ENCODE measurements at regions not wholly inside any gene's neighbourhood (a gene's known extent, or its start where the extent isn't known, plus 50 kb on each side); places are given as distances from the start of the nearest gene placed in this dataset.
"Not testable (repeated sequence)": the region's sequence is repeated elsewhere in the genome, so short reads cannot be mapped to it uniquely, and the experiment has no call there.

- CTCF ChIA-PET: no interaction called here
- POLR2A ChIA-PET: no interaction called here
Observed at GRCh38 chr9:7636309-7636708, 163.3 kb downstream of the DMAC1 start.

DNA sequence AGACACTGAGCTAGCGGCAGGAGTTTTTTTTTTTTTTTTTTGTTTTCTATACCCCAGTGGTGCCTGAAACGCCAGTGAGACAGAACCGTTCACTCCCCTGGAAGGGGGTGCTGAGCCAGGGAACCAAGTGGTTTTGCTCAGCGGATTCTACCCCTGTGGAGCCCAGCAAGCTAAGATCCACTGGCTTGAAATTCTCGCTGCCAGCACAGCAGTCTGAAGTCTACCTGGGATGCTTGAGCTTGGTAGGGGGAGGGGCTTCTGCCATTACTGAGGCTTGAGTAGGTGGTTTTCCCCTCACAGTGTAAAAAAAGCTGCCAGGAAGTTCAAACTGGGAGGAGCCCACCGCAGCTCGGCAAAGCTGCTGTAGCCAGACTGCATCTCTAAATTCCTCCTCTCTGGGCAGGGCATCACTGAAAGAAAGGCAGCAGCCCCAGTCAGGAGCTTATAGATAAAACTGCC, 173.0 kb downstream of the DMAC1 start:
- CTCF ChIA-PET, POLR2A ChIA-PET: not testable (repeated sequence)

GRCh38 chr9:7622481-7622880, 177.1 kb downstream of the DMAC1 start:
- CTCF ChIA-PET: no interaction called here

GRCh38 chr9:7615344-7615743, 184.2 kb downstream of the DMAC1 start:
- ChIA-PET POLR2A (no interaction called here), CTCF (no interaction called here)

More at GRCh38 chr9:7622481-7622880, 177.1 kb downstream of the DMAC1 start:
- POLR2A ChIA-PET: no interaction called here

- POLR2A ChIA-PET: no interaction called here
- CTCF ChIA-PET: no interaction called here
Observed at GRCh38 chr9:7613931-7614330, 185.6 kb downstream of the DMAC1 start.

DNA sequence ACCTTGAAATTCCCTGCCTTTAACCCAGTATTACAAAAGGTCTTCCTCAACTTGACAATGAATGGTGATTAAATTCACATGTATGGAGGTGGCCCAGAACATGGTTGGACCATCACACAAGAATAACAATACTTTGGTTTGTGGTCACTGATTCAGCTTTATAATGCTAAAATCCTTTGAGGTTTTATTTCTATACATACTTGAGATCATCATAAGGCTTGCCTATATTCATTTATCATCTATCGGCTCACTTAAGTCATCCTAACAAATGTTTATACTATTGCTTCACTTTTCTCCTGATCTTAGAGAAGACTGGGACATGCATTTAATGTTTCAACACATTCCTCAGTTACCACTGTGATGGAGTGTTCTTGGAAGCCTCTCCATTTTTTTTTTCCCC, 191.3 kb downstream of the DMAC1 start:
- CTCF ChIA-PET: no interaction called here
- POLR2A ChIA-PET: no interaction called here

DNA sequence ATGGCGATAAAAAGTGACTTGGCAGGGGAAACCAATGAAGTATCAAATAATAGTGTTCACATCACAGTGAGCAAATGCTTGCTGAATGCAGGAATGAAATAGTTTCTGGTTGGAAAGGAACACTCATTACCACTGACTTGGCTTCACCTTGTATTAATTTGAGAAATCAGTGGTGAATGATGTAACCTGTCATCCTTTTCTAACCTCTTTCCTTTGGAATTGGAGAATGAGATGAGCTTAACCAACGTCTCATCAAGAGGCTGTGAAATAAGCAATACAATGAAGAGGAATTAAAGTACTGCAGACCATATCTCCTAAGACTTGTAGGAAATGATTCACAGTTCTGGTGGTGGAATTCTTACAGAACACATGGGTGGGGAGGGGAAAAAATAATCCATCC, 192.2 kb downstream of the DMAC1 start:
- ChIA-PET POLR2A (no interaction called here), CTCF (no interaction called here)

GRCh38 chr9:7606591-7606990, 193.0 kb downstream of the DMAC1 start:
- CTCF ChIA-PET: no interaction called here
- POLR2A ChIA-PET: no interaction called here

GRCh38 chr9:7601739-7602138, 197.8 kb downstream of the DMAC1 start:
- CTCF ChIA-PET: no interaction called here
- POLR2A ChIA-PET: no interaction called here

- ChIA-PET CTCF (no interaction called here), POLR2A (no interaction called here)
Observed at GRCh38 chr9:7597716-7598115, 201.9 kb downstream of the DMAC1 start.

- CTCF ChIA-PET: no interaction called here
- POLR2A ChIA-PET: no interaction called here
Observed at GRCh38 chr9:7592321-7593316, 207.0 kb downstream of the DMAC1 start.

GRCh38 chr9:7591501-7591900, 208.1 kb downstream of the DMAC1 start:
- CTCF ChIA-PET: no interaction called here
- POLR2A ChIA-PET: no interaction called here

DNA sequence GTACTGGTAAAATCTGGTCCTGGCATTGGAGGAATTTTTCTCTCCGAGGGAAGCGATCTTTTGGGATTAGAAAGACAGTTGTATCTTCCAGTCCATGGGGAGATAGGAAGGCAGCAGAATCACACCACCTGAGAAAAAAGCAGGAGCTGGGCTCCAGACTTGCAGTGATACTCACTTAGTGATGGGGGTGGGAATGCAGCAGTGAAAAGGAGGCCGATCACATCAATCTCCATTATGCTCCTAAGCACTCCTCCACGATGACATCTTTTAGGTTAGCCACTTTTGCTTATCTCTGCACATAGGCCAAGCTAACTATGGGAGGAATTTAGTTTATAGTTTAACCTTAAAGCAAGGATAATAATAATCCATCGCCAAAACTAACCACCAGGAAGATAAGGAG, 219.0 kb downstream of the DMAC1 start:
- CTCF ChIA-PET: no interaction called here

GRCh38 chr9:7579351-7579750, 220.2 kb downstream of the DMAC1 start:
- POLR2A ChIA-PET: no interaction called here
- CTCF ChIA-PET: no interaction called here

More for the DNA sequence above, 219.0 kb downstream of the DMAC1 start:
- POLR2A ChIA-PET: no interaction called here

GRCh38 chr9:7578951-7579350, 220.6 kb downstream of the DMAC1 start:
- POLR2A ChIA-PET: no interaction called here
- CTCF ChIA-PET: no interaction called here

- ChIA-PET CTCF (interaction anchor here (1.0 kb wide), 1 partner anchor 167 kb away, joined by 3 read pairs; no protein-coding TSS in a partner anchor), POLR2A (no interaction called here)
Observed at GRCh38 chr9:7570107-7570720, 229.4 kb downstream of the DMAC1 start.

DNA sequence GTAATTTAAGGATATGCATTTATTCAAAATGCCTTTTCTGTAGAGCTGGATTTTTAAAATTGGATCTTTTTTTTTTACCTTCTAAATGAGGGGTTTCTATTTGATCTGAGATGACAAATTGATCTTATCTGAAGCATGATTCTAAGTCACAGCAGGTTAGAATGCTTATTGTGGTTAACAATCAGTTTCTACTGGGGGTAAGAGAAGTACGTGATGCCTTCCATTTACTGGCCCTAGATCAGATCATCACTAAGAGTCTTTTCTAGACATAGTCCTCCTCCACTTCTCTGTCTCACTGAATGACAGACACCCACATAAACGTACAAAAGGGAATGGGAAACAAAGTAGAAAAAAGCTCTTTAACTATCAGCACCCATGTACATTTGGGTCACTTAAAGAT, 231.9 kb downstream of the DMAC1 start:
- CTCF ChIA-PET: no interaction called here
- POLR2A ChIA-PET: no interaction called here

DNA sequence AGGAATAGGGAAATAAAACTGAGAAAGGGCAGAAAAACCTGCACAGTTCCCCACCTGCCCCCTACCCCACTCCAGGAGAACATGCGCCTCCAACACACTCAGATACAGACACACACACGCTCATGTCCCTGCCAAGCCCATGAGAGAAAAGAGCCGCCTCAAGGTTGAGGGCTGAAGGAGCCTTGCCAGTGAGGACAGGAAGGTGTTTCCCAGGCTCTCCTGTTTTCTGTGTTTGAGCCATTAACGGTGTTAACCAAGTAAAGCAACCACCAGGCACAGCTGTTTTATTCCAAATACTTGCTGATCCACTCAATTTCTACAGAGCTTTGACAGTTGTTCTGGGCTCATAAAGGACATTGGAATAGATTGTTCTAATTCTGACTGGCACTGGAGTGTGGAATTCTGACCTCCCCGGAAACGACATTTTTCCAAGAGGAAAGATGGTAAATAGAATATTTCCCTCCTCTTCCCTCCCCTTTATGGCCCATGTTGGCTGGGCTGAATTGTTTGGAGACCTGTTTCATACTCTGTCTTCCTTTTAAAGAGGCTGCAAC, 238.0 kb downstream of the DMAC1 start:
- POLR2A ChIA-PET: no interaction called here

GRCh38 chr9:7560669-7561305, 238.8 kb downstream of the DMAC1 start:
- POLR2A ChIA-PET: no interaction called here
- CTCF ChIA-PET: no interaction called here

More for the DNA sequence above, 238.0 kb downstream of the DMAC1 start:
- CTCF ChIA-PET: no interaction called here

- CTCF ChIA-PET: no interaction called here
- POLR2A ChIA-PET: no interaction called here
Observed at GRCh38 chr9:7554699-7555098, 244.9 kb downstream of the DMAC1 start.

DNA sequence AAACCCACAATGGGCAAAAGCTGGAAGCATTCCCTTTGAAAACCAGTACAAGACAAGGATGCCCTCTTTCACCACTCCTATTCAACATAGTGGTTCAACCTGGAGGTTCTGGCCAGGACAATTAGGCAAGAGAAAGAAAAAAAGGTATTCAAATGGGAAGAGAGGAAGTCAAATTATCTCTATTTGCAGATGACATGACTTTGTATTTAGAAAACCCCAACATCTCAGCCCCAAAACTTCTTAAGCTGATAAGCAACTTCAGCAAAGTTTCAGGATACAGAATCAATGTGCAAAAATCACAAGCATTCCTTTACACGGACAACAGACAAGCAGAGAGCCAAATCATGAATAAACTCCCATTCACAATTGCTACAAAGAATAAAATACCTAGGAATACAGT, 246.9 kb downstream of the DMAC1 start:
- CTCF ChIA-PET, POLR2A ChIA-PET: not testable (repeated sequence)
